ENCODE measurements at regions not wholly inside any gene's neighbourhood (a gene's known extent, or its start where the extent isn't known, plus 50 kb on each side); places are given as distances from the start of the nearest gene placed in this dataset.
"Not testable (repeated sequence)": the region's sequence is repeated elsewhere in the genome, so short reads cannot be mapped to it uniquely, and the experiment has no call there.

- not testable (repeated sequence) for H2AFZ ChIP-seq (ENCODE audit: low read length, unreplicated experiment); H3K4me1 ChIP-seq (ENCODE audit: control insufficient read depth, insufficient read depth, low read length, unreplicated experiment); H3K4me3 ChIP-seq (ENCODE audit: low read depth, low read length); H3K27ac ChIP-seq (ENCODE audit: low read depth, low read length); H3K27me3 ChIP-seq (ENCODE audit: insufficient read depth, low read length); H3K36me3 ChIP-seq (ENCODE audit: insufficient read depth, low read length); H3K79me2 ChIP-seq (ENCODE audit: control insufficient read depth, insufficient read depth, low read length, unreplicated experiment)
Measured at GRCh38 chr1:65550306-65551010, 130.0 kb downstream of the LEPR start.

GRCh38 chr1:65552484-65552883 is 132.0 kb downstream of the LEPR start:
- H3K4me3 ChIP-seq (ENCODE audit: low read depth, low read length); H2AFZ ChIP-seq (ENCODE audit: low read length, unreplicated experiment); H3K27ac ChIP-seq (ENCODE audit: low read depth, low read length); H3K4me1 ChIP-seq (ENCODE audit: control insufficient read depth, insufficient read depth, low read length, unreplicated experiment); H3K79me2 ChIP-seq (ENCODE audit: control insufficient read depth, insufficient read depth, low read length, unreplicated experiment); H3K36me3 ChIP-seq (ENCODE audit: insufficient read depth, low read length); H3K27me3 ChIP-seq (ENCODE audit: insufficient read depth, low read length): not testable (repeated sequence)

- not testable (repeated sequence) for H3K36me3 ChIP-seq (ENCODE audit: insufficient read depth, low read length); H3K4me1 ChIP-seq (ENCODE audit: control insufficient read depth, insufficient read depth, low read length, unreplicated experiment); H3K27me3 ChIP-seq (ENCODE audit: insufficient read depth, low read length); H3K4me3 ChIP-seq (ENCODE audit: low read depth, low read length); H3K27ac ChIP-seq (ENCODE audit: low read depth, low read length); H3K79me2 ChIP-seq (ENCODE audit: control insufficient read depth, insufficient read depth, low read length, unreplicated experiment); H2AFZ ChIP-seq (ENCODE audit: low read length, unreplicated experiment)
Measured at GRCh38 chr1:65554086-65554764, 133.8 kb downstream of the LEPR start.

GRCh38 chr1:65554829-65555228 is 134.4 kb downstream of the LEPR start:
- Histone ChIP-seq H3K27me3 (ENCODE audit: insufficient read depth, low read length) (no peaks in the 10 kb centered on the region), H2AFZ (ENCODE audit: low read length, unreplicated experiment) (no peak overlapping the region), H3K27ac (ENCODE audit: low read depth, low read length) (no peak overlapping the region)

GRCh38 chr1:65558215-65558614 is 137.7 kb downstream of the LEPR start:
- H3K4me3 ChIP-seq (ENCODE audit: low read depth, low read length): no peak overlapping the region
- H2AFZ ChIP-seq (ENCODE audit: low read length, unreplicated experiment): no peak overlapping the region
- no peaks in the 10 kb centered on the region for H3K79me2 ChIP-seq (ENCODE audit: control insufficient read depth, insufficient read depth, low read length, unreplicated experiment)
- H3K4me1 ChIP-seq (ENCODE audit: control insufficient read depth, insufficient read depth, low read length, unreplicated experiment): no peaks in the 10 kb centered on the region
- no peaks in the 10 kb centered on the region for H3K27me3 ChIP-seq (ENCODE audit: insufficient read depth, low read length)
- H3K27ac ChIP-seq (ENCODE audit: low read depth, low read length): no peak overlapping the region
- H3K36me3 ChIP-seq (ENCODE audit: insufficient read depth, low read length): no peaks in the 10 kb centered on the region

More at GRCh38 chr1:65554829-65555228, 134.4 kb downstream of the LEPR start:
- H3K36me3 ChIP-seq (ENCODE audit: insufficient read depth, low read length): no peaks in the 10 kb centered on the region
- no peak overlapping the region for H3K4me3 ChIP-seq (ENCODE audit: low read depth, low read length)
- H3K4me1 ChIP-seq (ENCODE audit: control insufficient read depth, insufficient read depth, low read length, unreplicated experiment): no peaks in the 10 kb centered on the region
- H3K79me2 ChIP-seq (ENCODE audit: control insufficient read depth, insufficient read depth, low read length, unreplicated experiment): no peaks in the 10 kb centered on the region

GRCh38 chr1:65564493-65564892 is 144.0 kb downstream of the LEPR start:
- Histone ChIP-seq H3K27ac (ENCODE audit: low read depth, low read length) (no peak overlapping the region), H3K79me2 (ENCODE audit: control insufficient read depth, insufficient read depth, low read length, unreplicated experiment) (no peaks in the 10 kb centered on the region), H3K36me3 (ENCODE audit: insufficient read depth, low read length) (no peaks in the 10 kb centered on the region), H3K4me1 (ENCODE audit: control insufficient read depth, insufficient read depth, low read length, unreplicated experiment) (no peaks in the 10 kb centered on the region), H3K4me3 (ENCODE audit: low read depth, low read length) (no peak overlapping the region), H2AFZ (ENCODE audit: low read length, unreplicated experiment) (no peak overlapping the region), H3K27me3 (ENCODE audit: insufficient read depth, low read length) (no peaks in the 10 kb centered on the region)

GRCh38 chr1:65568285-65568684 is 147.8 kb downstream of the LEPR start:
- Histone ChIP-seq H3K36me3 (ENCODE audit: insufficient read depth, low read length) (no peaks in the 10 kb centered on the region), H3K4me3 (ENCODE audit: low read depth, low read length) (no peak overlapping the region), H3K27ac (ENCODE audit: low read depth, low read length) (no peak overlapping the region), H3K27me3 (ENCODE audit: insufficient read depth, low read length) (no peaks in the 10 kb centered on the region), H3K4me1 (ENCODE audit: control insufficient read depth, insufficient read depth, low read length, unreplicated experiment) (no peaks in the 10 kb centered on the region), H3K79me2 (ENCODE audit: control insufficient read depth, insufficient read depth, low read length, unreplicated experiment) (no peaks in the 10 kb centered on the region), H2AFZ (ENCODE audit: low read length, unreplicated experiment) (no peak overlapping the region)

- Histone ChIP-seq H3K79me2 (ENCODE audit: control insufficient read depth, insufficient read depth, low read length, unreplicated experiment) (no peaks in the 10 kb centered on the region), H3K4me1 (ENCODE audit: control insufficient read depth, insufficient read depth, low read length, unreplicated experiment) (no peaks in the 10 kb centered on the region), H3K27me3 (ENCODE audit: insufficient read depth, low read length) (no peaks in the 10 kb centered on the region), H3K4me3 (ENCODE audit: low read depth, low read length) (no peak overlapping the region), H3K27ac (ENCODE audit: low read depth, low read length) (no peak overlapping the region), H2AFZ (ENCODE audit: low read length, unreplicated experiment) (no peak overlapping the region), H3K36me3 (ENCODE audit: insufficient read depth, low read length) (no peaks in the 10 kb centered on the region; the same call in 1 of the 2 replicates)
Measured at GRCh38 chr1:65572701-65573421, 152.4 kb downstream of the LEPR start.

- Histone ChIP-seq H3K27me3 (ENCODE audit: insufficient read depth, low read length) (no peaks in the 10 kb centered on the region), H3K36me3 (ENCODE audit: insufficient read depth, low read length) (no peaks in the 10 kb centered on the region; the same call in 1 of the 2 replicates), H3K27ac (ENCODE audit: low read depth, low read length) (no peak overlapping the region), H3K4me3 (ENCODE audit: low read depth, low read length) (no peak overlapping the region), H2AFZ (ENCODE audit: low read length, unreplicated experiment) (no peak overlapping the region), H3K79me2 (ENCODE audit: control insufficient read depth, insufficient read depth, low read length, unreplicated experiment) (no peaks in the 10 kb centered on the region), H3K4me1 (ENCODE audit: control insufficient read depth, insufficient read depth, low read length, unreplicated experiment) (no peaks in the 10 kb centered on the region)
Measured at GRCh38 chr1:65577278-65577677, 156.8 kb downstream of the LEPR start.

GRCh38 chr1:65577982-65578381 is 157.5 kb downstream of the LEPR start:
- not testable (repeated sequence) for H3K27ac ChIP-seq (ENCODE audit: low read depth, low read length); H3K4me3 ChIP-seq (ENCODE audit: low read depth, low read length); H2AFZ ChIP-seq (ENCODE audit: low read length, unreplicated experiment); H3K79me2 ChIP-seq (ENCODE audit: control insufficient read depth, insufficient read depth, low read length, unreplicated experiment); H3K27me3 ChIP-seq (ENCODE audit: insufficient read depth, low read length); H3K36me3 ChIP-seq (ENCODE audit: insufficient read depth, low read length); H3K4me1 ChIP-seq (ENCODE audit: control insufficient read depth, insufficient read depth, low read length, unreplicated experiment)

GRCh38 chr1:65581119-65581518 is 160.7 kb downstream of the LEPR start:
- H3K4me1 ChIP-seq (ENCODE audit: control insufficient read depth, insufficient read depth, low read length, unreplicated experiment): no peaks in the 10 kb centered on the region
- H3K27ac ChIP-seq (ENCODE audit: low read depth, low read length): no peak overlapping the region
- no peaks in the 10 kb centered on the region; the same call in 1 of the 2 replicates for H3K36me3 ChIP-seq (ENCODE audit: insufficient read depth, low read length)
- H2AFZ ChIP-seq (ENCODE audit: low read length, unreplicated experiment): no peak overlapping the region
- no peaks in the 10 kb centered on the region for H3K79me2 ChIP-seq (ENCODE audit: control insufficient read depth, insufficient read depth, low read length, unreplicated experiment)
- no peaks in the 10 kb centered on the region for H3K27me3 ChIP-seq (ENCODE audit: insufficient read depth, low read length)
- no peak overlapping the region for H3K4me3 ChIP-seq (ENCODE audit: low read depth, low read length)

All from ACC112 (cell line).